Endothelial cell (in vitro differentiated cells): ENCODE measurements at regions not wholly inside any gene's neighbourhood (a gene's known extent, or its start where the extent isn't known, plus 50 kb on each side); places are given as distances from the start of the nearest gene placed in this dataset.

Experiments used
- DNase-seq: peaks from one replicate; pipeline ENCODE4 v3.0.0; 2021; ENCODE audit warnings: low spot score
- H3K27ac Mint-ChIP-seq: one replicate; pipeline ENCODE4 v1.8.0; 2021; ENCODE audit warnings: mixed read lengths, inconsistent platforms; ENCODE audit not compliant: unreplicated experiment
- H3K27me3 Mint-ChIP-seq: one replicate; pipeline ENCODE4 v1.8.0; 2021; ENCODE audit warnings: mild to moderate bottlenecking, moderate library complexity, mixed read lengths, inconsistent platforms; ENCODE audit not compliant: unreplicated experiment
- H3K36me3 Mint-ChIP-seq: one replicate; pipeline ENCODE4 v1.8.0; 2021; ENCODE audit warnings: mild to moderate bottlenecking, low read depth, mixed read lengths, inconsistent platforms; ENCODE audit not compliant: unreplicated experiment
- H3K4me1 Mint-ChIP-seq: one replicate; pipeline ENCODE4 v1.8.0; 2021; ENCODE audit warnings: mild to moderate bottlenecking, mixed read lengths, inconsistent platforms; ENCODE audit not compliant: unreplicated experiment
- H3K4me3 Mint-ChIP-seq: one replicate; pipeline ENCODE4 v1.8.0; 2021; ENCODE audit warnings: mild to moderate bottlenecking, mixed read lengths, inconsistent platforms; ENCODE audit not compliant: unreplicated experiment
- H3K9me3 Mint-ChIP-seq: one replicate; pipeline ENCODE4 v1.8.0; 2021; ENCODE audit warnings: mixed read lengths, inconsistent platforms; ENCODE audit not compliant: unreplicated experiment
- CTCF ChIP-seq: fragments of 200-600 bp; sonication (generic); IDR thresholded peaks from one replicate; pipeline ENCODE4 v1.5.0; 2021; ENCODE audit warnings: antibody characterized with exemption; ENCODE audit not compliant: unreplicated experiment

- no peak for TF ChIP-seq CTCF
- Mint-ChIP-seq H3K27me3 (no peaks in the 10 kb centered on the region), H3K4me3 (no peak overlapping the region), H3K36me3 (peaks cover 5% of the 10 kb centered on the region), H3K9me3 (no peaks in the 10 kb centered on the region), H3K4me1 (no peaks in the 10 kb centered on the region), H3K27ac (no peak overlapping the region)
- no peak for DNase-seq
Observed at GRCh38 chr10:31166606-31167005, 134.9 kb upstream of the ZNF438 start.

- H3K27me3 Mint-ChIP-seq: no peaks in the 10 kb centered on the region
- no peaks in the 10 kb centered on the region for H3K9me3 Mint-ChIP-seq
- H3K4me3 Mint-ChIP-seq: no peak overlapping the region
- no peak for TF ChIP-seq CTCF
- no peak for DNase-seq
- no peak overlapping the region for H3K27ac Mint-ChIP-seq
- peaks cover 17% of the 10 kb centered on the region for H3K36me3 Mint-ChIP-seq
- H3K4me1 Mint-ChIP-seq: no peaks in the 10 kb centered on the region
Observed at GRCh38 chr10:31170636-31171035, 139.0 kb upstream of the ZNF438 start.

- Mint-ChIP-seq H3K36me3 (peaks cover 19% of the 10 kb centered on the region), H3K27me3 (no peaks in the 10 kb centered on the region), H3K4me1 (no peaks in the 10 kb centered on the region), H3K4me3 (no peak overlapping the region), H3K27ac (no peak overlapping the region), H3K9me3 (no peaks in the 10 kb centered on the region)
- DNase-seq: no peak
- no peak for TF ChIP-seq CTCF
Observed at GRCh38 chr10:31171402-31172083, 139.9 kb upstream of the ZNF438 start.

- Mint-ChIP-seq H3K9me3 (no peaks in the 10 kb centered on the region), H3K4me1 (no peaks in the 10 kb centered on the region), H3K27ac (no peak overlapping the region), H3K36me3 (peaks cover 19% of the 10 kb centered on the region), H3K4me3 (no peak overlapping the region), H3K27me3 (no peaks in the 10 kb centered on the region)
- DNase-seq: no peak
- no peak for TF ChIP-seq CTCF
Observed at GRCh38 chr10:31172925-31173324, 141.3 kb upstream of the ZNF438 start.

GRCh38 chr10:31173752-31174151 is 142.1 kb upstream of the ZNF438 start:
- Mint-ChIP-seq H3K27me3 (no peaks in the 10 kb centered on the region), H3K27ac (no peak overlapping the region), H3K36me3 (peaks cover 19% of the 10 kb centered on the region), H3K9me3 (no peaks in the 10 kb centered on the region), H3K4me1 (no peaks in the 10 kb centered on the region), H3K4me3 (no peak overlapping the region)
- DNase-seq: no peak
- no peak for TF ChIP-seq CTCF
